Sigmoid colon (tissue), 4 donors: ENCODE measurements at regions not wholly inside any gene's neighbourhood (a gene's known extent, or its start where the extent isn't known, plus 50 kb on each side); places are given as distances from the start of the nearest gene placed in this dataset.

ENCODE experiments used
- CTCF ChIP-seq, 4 experiments: fragments of 450-650 bp in 3 of 4; fragments of 200-600 bp in 1 of 4; IDR thresholded peaks; one replicate each; pipeline ENCODE4 v1.5.1; 2016 to 2019; ENCODE audit warnings: antibody characterized with exemption in 4 of 4, mild to moderate bottlenecking in 3 of 4, moderate library complexity in 2 of 4
- EP300 ChIP-seq, 4 donors: sonication (generic); formaldehyde crosslinking; IDR thresholded peaks; one replicate each; pipeline ENCODE4 v1.6.1; 2017; ENCODE audit warnings: antibody characterized with exemption in 4 of 4
- POLR2A ChIP-seq, 2 donors: fragments of 450-650 bp; IDR thresholded peaks; one replicate each; pipeline ENCODE4 v1.6.1; 2016; ENCODE audit warnings: antibody characterized with exemption in 2 of 2, mild to moderate bottlenecking in 2 of 2, moderate library complexity in 2 of 2

- TF ChIP-seq POLR2A (IDR thresholded peaks at IDR 0.05): no peak
- no peak for TF ChIP-seq CTCF (IDR thresholded peaks at IDR 0.05)
- no peak for TF ChIP-seq EP300 (IDR thresholded peaks at IDR 0.05)
These were observed 259.9 kb downstream of the ARPP21 start for GRCh38 chr3:35899245-35899644.
